ENCODE measurements at regions not wholly inside any gene's neighbourhood (a gene's known extent, or its start where the extent isn't known, plus 50 kb on each side); places are given as distances from the start of the nearest gene placed in this dataset.
"Not testable (repeated sequence)": the region's sequence is repeated elsewhere in the genome, so short reads cannot be mapped to it uniquely, and the experiment has no call there.

DNA sequence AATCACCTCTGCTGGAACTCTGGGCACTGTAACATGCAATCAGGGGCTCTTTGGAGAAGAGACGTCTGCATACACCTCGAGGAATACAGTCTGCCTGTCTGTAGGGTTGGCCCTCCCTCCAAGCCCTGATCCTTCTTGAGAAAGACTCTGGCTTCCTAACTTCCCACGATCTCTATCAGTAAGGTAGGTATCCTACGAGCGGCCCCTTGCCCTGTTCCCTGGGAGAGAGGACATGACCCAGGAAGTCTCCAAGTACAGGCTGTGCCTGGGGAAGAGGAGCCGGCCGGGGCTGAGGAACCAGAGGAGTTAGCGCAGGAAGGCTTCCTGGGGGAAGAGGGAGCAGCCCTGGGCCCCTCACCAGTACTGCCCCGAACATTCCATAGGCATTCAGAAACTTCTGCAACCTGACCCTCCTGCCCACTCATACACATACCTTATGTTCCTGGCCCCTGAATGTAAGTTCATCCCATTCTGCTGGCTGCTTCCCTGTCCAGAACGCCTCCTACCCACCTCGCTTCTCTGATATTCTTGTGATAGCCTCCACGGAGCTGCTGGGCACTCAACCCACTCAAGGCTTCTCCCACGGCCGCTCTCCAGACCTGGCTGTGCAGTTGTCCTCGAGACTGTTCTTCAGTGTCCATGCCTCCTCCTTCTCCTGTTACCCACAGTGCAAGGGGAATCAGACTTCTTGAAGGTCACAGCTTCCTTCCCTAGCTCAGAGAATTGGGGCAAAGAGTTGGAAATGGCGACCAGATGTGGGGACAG is 116.1 kb downstream of the CYP26B1 start:
- DNase-seq: no peak

DNA sequence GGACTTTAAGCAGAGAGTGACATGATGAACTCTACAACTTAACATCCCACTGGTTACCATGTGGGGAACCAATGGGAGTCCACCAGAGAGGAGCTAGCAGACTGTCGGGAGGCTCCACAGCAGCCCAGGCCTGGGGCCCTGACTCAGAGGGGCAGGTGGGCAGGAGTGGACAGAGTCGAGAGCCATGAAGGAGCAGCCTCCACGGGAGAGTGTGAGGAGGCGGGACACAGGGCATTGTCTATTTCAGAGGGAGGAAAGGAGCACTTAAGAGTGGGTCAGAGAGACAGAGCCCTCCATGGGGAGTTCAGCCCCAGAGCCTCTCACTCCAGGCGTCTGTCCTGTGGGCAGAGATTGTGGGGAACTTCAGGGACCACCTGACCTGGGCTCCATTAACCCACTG is 118.7 kb downstream of the CYP26B1 start:
- DNase-seq: no peak

DNA sequence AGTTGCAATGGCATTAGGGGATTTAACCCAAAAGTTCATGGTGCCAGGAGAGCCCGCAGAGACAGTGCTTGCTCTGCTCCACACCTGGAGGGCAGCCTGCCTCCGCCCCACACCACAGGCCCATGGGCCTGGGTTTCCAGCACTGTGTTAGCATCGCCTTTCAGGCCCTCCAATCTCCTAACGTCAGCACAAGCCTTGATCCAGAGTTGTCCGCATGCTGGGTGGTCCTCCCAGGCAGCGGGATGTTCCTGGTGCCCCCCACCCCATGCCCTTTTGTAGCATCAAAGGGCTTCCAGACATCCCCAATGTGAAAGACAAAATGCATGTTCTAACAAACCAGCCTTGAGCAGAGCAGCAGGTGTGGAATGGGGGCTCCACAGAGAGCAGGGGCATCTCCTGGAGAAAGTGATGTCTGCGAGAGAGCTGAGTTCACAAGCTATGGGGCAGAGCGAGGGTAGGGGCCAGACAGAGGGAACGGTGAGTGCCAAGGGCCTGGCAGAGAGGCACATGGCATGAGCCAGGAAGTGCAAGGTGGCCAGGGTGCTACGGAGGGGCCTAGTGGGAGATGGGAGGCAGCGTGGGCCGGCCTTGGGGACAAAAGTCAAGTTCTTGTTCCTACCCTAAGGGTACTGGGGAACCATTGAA is 119.2 kb downstream of the CYP26B1 start:
- no peak for DNase-seq

DNA sequence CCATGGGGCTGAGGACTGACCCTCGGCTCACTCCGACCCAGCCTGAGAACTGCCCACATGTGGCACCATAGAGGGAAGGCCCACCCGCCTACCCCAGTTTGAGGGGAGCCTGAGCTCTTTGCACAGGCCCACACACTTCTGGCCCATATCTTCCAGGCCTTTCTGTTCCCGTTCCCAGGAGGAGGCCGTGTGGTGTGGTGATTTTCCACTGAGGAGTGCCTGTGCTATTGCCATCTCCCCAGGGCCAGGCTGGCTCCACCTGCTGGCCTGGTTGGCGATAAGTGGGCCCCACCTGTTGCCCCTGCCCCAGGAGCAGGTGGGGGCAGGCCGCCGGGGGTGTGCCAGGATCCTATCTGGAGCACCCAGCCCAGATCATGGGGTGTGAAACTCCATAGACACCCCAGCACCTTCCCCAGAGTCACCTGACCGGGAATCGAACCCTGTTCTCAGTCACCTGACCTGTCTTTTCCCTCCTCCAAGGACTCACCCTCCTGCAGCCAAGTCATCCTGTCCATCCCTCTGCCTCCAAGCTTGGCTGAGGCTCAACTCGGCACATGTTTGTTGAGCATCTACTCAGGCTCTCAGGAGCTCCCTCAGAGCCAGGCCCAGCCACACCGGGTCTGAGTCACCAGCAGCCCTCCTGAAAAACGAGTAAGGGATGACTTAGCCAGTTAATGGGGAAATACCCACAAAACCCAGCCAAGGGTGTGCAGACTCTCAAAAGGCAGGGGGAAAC is 120.1 kb downstream of the CYP26B1 start:
- DNase-seq: no peak

DNA sequence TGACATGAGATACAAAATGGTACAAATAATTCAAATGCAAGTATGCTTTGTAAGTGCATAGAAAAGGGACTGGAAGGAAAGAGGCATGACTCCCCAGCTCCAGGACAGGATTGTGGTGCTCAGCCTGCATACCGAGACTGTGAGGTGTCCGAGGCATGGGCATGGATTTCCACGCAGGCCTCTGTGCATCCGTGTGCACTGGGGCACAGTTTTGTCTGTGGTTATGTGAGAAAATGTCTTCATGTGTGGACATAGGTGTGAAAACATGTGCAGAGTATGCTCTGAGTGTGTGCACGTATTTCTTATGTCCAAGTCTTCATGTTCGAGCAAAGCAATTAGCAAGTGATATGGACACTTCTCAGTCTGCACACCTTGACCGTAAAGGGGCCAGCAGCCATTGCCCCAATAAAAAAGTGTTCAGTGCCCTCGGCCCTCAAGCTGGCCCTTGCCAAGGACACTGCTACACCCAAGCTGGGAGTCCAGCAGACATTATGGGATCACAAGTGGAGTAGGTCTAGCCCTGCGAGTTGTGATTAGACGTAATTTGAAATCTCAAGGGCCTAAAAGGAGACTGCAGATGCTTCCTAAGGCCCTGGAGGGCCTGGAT is 120.7 kb downstream of the CYP26B1 start:
- DNase-seq: no peak

DNA sequence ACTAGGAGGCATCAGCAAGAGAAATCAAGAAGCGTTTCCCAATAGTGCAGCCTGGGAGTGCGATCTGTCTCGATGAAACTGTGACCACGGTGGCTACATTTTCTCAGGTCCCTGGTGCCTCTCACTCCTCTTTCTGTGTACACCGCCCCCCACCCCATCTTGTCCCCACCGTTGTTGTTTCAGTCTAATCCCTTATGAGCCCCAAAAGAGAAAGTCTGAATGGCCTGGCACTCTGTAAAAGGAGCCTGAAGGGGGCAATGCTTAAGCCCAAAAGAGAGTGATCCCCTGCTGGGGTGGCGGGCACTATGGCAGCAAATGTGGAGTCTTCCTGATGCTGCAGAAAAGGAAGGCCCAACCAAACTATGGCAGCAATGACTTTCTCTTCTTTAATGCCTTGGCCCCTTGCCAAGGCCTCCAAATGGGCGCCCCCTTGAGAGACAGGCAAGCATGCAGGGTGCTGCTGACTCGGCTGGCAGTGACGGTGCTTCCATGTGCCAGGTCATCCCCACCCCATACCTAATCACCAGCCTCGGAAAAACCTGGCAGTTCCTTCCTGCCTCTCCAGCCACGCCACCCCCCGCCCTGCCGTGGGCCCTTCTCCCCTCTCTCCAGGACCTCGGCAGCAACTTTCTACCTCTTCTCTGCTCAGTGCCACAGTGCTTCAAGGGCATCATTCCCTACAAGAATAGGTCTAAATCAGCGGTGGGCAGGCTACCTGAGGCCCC is 123.0 kb downstream of the CYP26B1 start:
- DNase-seq: no peak

DNA sequence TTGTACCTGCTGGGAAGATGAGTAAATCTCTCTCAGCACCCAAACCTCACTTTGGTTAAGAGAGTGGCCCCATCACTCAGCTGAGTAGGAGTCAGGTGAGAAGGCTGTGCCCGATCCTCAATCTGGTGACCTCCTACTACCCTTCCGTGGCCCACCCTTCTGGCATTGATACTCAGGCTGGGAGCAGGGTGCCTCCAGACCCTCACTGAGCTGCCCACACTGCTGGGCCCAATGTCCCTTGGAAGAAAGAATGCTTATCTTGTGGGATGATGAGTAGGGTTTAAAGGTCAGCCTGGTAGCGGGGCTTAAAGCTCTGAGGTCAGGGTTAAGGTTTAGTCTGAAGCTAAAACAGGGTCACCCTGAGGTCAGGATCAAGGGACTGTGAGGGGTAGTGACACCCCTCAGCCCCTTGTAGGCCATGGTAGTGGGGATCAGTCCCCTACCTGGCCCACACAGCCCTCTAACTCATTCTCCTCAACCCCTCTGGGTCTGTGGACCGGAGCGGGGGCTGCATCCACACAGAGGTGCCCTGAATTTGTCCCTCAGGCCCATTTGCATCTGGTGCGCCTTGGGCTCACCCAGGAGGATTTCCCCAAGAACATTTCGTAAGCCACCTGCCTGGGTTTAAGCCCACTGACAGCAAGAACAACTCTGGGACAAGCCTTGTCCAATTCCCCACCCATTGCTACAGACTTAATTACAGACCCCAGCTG is 123.8 kb downstream of the CYP26B1 start:
- no peak for DNase-seq

DNA sequence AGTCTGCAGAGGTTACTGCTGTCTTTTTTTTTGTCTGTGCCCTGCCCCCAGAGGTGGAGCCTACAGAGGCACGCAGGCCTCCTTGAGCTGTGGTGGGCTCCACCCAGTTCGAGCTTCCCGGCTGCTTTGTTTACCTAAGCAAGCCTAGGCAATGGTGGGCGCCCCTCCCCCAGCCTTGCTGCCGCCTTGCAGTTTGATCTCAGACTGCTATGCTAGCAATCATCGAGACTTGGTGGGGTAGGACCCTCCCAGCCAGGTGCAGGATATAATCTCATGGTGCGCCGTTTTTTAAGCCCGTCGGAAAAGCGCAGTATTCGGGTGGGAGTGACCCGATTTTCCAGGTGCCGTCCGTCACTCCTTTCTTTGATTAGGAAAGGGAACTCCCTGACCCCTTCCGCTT is 126.3 kb downstream of the CYP26B1 start:
- DNase-seq: not testable (repeated sequence)

DNA sequence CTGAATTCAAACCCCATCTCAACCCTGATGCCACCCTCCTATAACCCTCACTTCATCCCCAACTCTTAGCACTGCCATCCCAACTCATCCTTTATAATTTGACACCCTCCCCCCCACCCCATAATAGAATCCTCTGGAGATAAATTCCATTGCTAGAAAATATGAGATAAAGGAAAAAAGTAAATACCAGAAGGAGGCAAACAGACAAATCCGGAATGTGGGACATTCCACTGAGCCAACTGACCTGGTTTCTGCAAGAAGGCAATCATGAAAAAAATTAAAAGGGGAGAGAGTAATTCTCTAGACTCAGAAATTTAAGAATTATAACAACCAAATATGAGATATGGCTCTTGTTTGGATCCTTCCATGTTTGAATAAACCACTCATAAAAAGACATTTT is 132.4 kb downstream of the CYP26B1 start:
- DNase-seq: no peak

DNA sequence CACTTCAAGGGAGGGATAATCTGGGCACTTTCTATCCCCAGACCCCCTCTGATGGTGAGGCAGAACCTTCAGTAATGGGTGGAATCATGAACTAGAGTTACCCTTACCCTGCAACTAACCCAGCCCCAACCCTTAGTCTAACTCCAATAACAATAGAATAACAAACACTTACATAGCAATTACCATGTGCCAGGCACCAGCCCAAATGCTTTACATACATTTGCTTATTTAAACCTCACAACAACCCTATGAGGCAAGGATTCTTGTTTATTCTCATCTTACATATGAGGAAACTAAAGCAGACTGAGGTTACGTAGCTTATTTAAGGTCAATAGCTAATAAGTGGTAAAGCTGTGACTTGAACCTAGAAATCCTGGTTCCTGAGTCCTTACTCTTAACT is 132.8 kb downstream of the CYP26B1 start:
- DNase-seq: no peak

DNA sequence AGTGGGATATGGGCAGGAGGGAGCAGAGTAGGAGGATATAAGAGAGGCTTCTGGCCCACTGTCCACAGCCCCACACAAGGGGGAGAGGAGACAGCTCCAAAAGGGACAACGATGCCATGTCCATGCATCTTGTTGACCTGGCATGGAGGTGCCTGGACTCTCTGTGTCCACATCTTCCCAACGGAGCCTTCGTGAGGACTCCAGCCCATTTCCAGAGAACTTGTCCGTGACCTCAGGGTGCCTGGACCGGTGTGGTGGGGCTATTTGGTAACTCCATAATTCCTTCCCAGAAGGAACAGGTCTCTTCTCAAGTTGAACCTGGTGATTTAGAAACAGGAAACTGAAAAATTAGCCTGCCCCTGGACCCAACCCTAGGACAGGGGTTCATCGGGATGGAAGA is 133.9 kb downstream of the CYP26B1 start:
- no peak for DNase-seq

DNA sequence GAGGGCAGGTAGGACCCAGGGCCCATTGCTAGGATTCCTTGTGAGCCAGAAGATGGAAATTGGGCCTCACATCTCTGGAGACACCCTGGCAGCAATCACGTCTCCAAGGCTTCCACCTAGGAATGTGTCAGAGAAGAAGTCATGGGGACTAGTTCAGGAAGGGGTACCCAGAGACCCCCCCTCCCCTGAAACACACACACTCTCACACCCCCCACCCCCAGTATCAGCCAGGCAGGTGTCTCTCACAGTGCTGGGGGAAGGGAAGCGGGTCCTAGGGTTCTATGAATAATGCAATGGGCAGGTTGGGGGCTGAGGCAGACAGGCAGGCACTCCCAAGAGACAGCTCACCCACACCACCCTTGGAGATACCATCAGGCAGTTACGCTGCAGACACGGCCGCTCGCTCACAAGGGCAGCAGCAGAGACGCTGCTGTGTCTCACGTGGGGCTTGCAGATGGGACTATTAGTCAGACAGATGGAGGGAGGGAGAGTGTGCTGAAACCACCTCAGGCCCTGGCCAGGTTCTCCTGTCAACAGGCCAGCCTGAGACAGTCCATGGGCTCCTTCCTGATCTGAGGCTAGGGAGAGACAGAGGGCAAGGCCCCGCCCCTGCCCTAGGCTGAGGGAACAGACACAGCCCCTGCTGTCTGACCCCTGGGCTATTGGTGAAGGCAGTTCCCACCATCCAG is 134.6 kb downstream of the CYP26B1 start:
- no peak for DNase-seq

DNA sequence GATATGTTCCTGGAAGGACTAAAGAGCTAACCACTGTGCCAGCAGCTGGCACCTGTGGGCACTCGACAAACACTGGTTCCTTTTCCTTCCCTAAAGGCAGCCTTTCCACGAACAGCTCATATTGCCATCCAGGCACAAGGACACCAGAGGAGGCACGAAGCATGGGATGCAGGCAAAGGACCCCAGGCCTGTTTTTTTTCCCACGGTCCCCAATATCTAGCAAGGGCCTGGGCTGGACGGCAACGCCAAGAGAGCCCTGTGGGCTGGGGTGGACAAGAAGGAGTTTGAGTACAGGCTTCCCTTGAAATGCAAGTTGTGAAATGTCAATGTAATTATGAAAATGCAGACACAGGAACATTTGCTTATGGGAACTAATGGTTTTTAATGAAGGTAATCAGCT is 135.9 kb downstream of the CYP26B1 start:
- no peak for DNase-seq

DNA sequence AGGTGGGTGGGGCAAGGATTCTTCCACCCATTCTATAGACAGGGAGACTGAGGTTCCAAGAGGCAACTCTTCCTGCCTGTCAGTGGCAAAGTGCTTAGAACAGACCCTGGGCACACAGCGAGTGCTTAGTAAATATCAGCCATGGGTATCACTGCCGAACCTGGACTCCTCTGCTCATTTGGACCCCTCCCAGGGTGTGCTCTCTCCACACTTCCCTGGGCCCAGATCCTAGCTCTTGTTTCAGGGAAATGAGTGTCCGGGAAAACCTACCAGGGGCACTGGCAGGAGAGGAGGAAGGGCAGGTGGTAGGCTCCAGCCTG is 136.3 kb downstream of the CYP26B1 start:
- DNase-seq: no peak

DNA sequence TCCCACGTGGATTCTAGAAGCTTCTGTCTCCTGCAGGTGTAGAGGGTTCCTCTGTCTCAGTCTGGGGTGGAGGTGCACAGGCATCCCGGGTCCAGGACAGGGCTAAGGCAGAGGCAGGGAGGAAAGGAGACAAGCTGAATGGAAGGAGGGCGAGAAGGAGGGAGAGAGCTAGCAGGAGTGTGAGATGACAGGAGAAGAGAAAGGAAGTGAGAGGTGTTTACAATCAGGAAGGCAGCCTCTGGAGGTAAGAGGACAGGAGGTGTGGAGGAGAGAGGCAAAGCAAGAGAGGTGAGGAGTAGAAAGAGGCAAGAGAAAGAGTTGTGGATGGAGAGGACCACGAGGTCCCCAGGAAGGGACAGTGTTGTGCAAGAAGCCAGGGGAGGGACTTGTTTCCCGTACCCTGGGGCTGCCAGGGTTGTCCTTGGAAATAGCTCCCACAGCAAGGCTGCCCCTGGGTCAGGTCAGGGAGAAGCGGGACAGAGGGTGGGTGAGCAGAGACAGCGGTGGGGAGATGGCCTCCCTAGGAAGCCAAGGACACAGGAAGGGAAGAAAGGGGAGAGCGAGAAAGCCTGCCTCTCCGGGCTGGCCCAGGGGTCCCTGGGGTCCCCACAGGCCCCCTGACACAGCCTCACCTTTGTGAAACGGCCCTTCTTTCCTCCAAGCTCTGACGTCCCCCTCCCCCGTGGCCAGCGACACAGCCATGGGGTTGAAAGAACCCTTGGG is 136.9 kb downstream of the CYP26B1 start:
- no peak for DNase-seq

DNA sequence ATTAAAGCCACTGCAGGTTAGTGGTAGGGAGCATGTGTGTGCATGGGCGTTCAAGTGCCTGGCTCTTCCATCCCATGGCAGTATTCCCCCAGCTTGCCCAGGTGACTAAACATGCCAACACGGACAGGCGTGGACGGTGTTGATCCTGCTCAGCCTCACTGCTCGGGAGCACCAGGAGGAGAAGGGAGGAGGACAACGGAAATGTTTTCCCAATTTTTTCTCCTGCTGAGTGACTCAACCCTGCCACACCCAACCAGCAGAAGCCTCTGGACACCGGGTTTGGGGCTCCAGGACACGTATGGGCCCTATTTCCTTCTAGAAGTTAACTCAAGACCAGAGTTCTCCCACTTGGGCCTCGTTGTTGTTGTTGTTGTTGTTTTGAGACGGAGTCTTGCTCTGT is 139.1 kb downstream of the CYP26B1 start:
- DNase-seq: no peak

DNA sequence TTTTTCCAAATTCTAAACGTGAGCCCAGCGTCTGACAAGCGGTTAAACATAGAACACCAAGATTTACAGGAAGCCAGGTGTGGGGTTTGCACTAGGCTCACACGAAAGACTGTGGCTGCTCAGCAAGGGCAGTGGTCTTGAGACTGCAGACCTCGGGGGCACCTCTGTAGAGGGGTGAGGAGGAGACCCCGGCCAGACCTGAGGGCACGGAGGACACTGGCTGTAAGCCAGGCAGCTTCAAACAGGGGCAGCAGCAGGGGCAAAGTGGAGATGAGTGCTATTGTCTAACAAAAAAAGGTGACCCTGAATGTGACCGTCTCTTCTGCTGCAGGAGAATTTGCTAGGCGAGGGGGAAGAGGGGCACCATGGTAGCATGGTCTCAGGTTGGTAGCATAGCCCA is 140.3 kb downstream of the CYP26B1 start:
- DNase-seq: no peak

DNA sequence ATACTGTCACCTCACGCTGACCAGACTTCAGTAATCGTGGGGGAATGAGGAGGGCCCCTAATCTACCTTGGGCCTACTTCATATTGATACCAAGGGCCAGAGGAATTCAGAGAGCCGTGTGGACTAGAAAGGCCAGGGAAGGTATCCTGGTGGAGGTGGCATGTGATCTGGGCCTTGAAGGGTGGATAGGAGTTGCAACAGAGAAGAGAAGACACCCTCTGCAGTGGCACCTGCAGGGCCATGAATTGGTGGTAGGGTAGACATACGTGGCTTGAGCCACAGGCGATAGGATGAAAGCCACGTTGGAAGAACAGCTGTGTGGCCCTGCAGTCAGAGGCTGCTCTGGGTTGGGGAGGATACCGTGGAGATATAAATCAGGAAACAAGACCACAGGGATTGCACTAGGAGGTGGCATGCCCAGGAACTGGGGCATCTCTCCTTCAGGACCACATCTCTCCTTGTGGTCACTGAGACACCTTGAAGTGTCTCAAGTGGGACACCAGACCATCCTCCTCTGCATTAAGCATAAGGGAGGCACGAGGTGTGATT is 141.4 kb downstream of the CYP26B1 start:
- no peak for DNase-seq

DNA sequence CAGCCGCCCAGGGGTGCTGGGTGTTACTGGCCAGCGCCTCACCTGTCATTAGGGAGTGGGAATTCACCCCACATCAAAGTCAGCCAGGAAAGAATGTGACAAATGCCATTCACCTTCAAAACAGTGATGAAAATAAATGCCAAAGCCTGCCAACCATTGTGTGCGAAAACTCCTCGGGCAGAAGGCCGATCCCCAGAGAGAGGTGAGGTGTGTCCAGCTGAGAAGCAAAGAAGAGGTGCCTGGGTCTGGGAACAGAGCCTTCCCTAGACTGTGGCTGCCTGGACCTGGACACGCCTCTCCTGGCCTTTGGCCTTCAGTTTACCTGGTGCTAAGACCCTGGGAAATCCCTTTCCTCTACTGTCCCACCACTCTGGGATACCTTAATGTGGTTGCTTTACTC is 142.7 kb downstream of the CYP26B1 start:
- DNase-seq: no peak

DNA sequence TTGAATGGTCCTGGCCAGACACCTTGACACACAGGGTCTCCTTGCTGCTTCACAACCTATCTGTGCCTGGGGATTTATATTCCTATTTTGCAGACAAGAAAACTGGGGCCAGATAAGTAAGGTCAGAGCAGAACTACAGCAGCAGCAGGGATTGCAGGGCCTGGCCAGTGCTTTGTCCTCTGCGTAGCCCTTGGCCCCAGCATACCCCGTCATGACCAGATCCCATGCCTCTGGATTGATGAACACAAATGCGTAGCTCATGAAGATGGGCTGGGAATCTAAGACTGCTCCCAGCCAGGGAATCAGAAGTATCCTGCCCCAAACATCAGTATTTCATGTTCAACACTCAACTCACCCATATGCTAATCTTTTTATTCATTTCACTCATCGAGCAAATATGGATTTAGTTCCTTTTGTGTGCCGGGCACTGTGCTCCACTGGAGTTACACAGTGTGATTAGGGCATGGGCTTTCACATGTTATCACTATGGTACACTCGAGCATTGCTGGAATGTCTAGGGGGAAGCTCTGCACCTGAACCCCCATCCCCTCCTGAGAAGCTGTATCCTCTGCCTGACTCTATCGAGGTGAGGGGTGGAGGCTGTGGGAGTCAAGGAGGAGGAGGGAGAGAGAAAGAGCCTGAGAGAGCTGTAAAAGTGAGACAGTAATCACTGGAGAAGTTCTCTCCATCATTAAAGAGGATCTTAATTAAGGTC is 143.3 kb downstream of the CYP26B1 start:
- DNase-seq: no peak

Measured in DMS79 treated with DMSO at 0.1 percent for 48 hours (cell line).